H9 (cell line): ENCODE measurements at regions not wholly inside any gene's neighbourhood (a gene's known extent, or its start where the extent isn't known, plus 50 kb on each side); places are given as distances from the start of the nearest gene placed in this dataset.

Experiments
- DNase-seq: peaks from one replicate; pipeline ENCODE4 v3.0.0-alpha.2; 2017
- H2AFZ ChIP-seq: one replicate; pipeline ENCODE4 v1.6.1; 2013; ENCODE audit warnings: mild to moderate bottlenecking, low read length, control low read depth, moderate library complexity
- H2AK5ac ChIP-seq: 2 replicates; pipeline ENCODE4 v1.6.1; 2013; ENCODE audit warnings: low read length, control low read depth, mixed read lengths; ENCODE audit not compliant: insufficient read length
- H2BK120ac ChIP-seq: one replicate; pipeline ENCODE4 v1.6.1; 2013; ENCODE audit warnings: low read depth, mild to moderate bottlenecking, low read length, control low read depth, inconsistent platforms; ENCODE audit not compliant: poor library complexity, severe bottlenecking
- H2BK12ac ChIP-seq: 2 replicates; pipeline ENCODE4 v1.6.1; 2013; ENCODE audit warnings: low read length, control low read depth, mixed read lengths, low read depth; ENCODE audit not compliant: insufficient read length
- H2BK15ac ChIP-seq: 2 replicates; pipeline ENCODE4 v1.6.1; 2013; ENCODE audit warnings: low read depth, low read length, control low read depth
- H2BK20ac ChIP-seq: one replicate; pipeline ENCODE4 v1.6.1; 2013; ENCODE audit warnings: low read depth, mild to moderate bottlenecking, low read length, control low read depth, inconsistent platforms; ENCODE audit not compliant: poor library complexity, severe bottlenecking
- H2BK5ac ChIP-seq: 2 replicates; pipeline ENCODE4 v1.6.1; 2013; ENCODE audit warnings: low read length, control low read depth, mixed read lengths; ENCODE audit not compliant: insufficient read length
- H3K14ac ChIP-seq: 2 replicates; pipeline ENCODE4 v1.6.1; 2013; ENCODE audit warnings: low read length, control low read depth; ENCODE audit not compliant: insufficient read depth
- H3K18ac ChIP-seq: 2 replicates; pipeline ENCODE4 v1.6.1; 2013; ENCODE audit warnings: low read depth, mild to moderate bottlenecking, mixed read lengths, low read length, control low read depth; ENCODE audit not compliant: insufficient read length
- H3K23ac ChIP-seq: 2 replicates; pipeline ENCODE4 v1.6.1; 2013; ENCODE audit warnings: low read length, control low read depth, mixed read lengths, low read depth; ENCODE audit not compliant: insufficient read length
- H3K23me2 ChIP-seq: 2 replicates; pipeline ENCODE4 v1.6.1; 2013; ENCODE audit warnings: low read depth, mild to moderate bottlenecking, mixed read lengths, low read length, control low read depth; ENCODE audit not compliant: insufficient read length, poor library complexity, severe bottlenecking
- H3K27ac ChIP-seq: 2 replicates; pipeline ENCODE4 v1.5.1; 2013; ENCODE audit warnings: low read length, control low read depth, mixed read lengths, low read depth; ENCODE audit not compliant: insufficient read length
- H3K27me3 ChIP-seq: 2 replicates; pipeline ENCODE4 v1.6.1; 2013; ENCODE audit warnings: low read length, control low read depth, inconsistent platforms; ENCODE audit not compliant: insufficient read depth
- H3K4ac ChIP-seq: 2 replicates; pipeline ENCODE4 v1.6.1; 2013; ENCODE audit warnings: low read depth, mild to moderate bottlenecking, control low read depth, inconsistent platforms, low read length, moderate library complexity
- H3K4me1 ChIP-seq: 2 replicates; pipeline ENCODE4 v1.6.1; 2013; ENCODE audit warnings: low read length, control low read depth, inconsistent platforms; ENCODE audit not compliant: insufficient read depth
- H3K4me2 ChIP-seq: 2 replicates; pipeline ENCODE4 v1.6.1; 2013; ENCODE audit warnings: low read length, control low read depth, mixed read lengths; ENCODE audit not compliant: insufficient read length, insufficient read depth
- H3K56ac ChIP-seq: 2 replicates; pipeline ENCODE4 v1.6.1; 2013; ENCODE audit warnings: low read depth, mild to moderate bottlenecking, mixed read lengths, low read length, control low read depth; ENCODE audit not compliant: insufficient read length
- H3K79me1 ChIP-seq: 2 replicates; pipeline ENCODE4 v1.6.1; 2013; ENCODE audit warnings: low read depth, mild to moderate bottlenecking, moderate library complexity, low read length, control low read depth, inconsistent platforms; ENCODE audit not compliant: insufficient read depth, poor library complexity, severe bottlenecking
- H3K79me2 ChIP-seq: 2 replicates; pipeline ENCODE4 v1.6.1; 2013; ENCODE audit warnings: low read length, control low read depth, inconsistent platforms; ENCODE audit not compliant: insufficient read depth
- H3K9ac ChIP-seq: 2 replicates; pipeline ENCODE4 v1.6.1; 2013; ENCODE audit warnings: low read length, control low read depth, mixed read lengths; ENCODE audit not compliant: insufficient read length; ENCODE audit errors: extremely low read depth
- H3K9me3 ChIP-seq: one replicate; pipeline ENCODE4 v1.6.1; 2013; ENCODE audit warnings: low read depth, low read length, inconsistent platforms; ENCODE audit not compliant: control insufficient read depth
- H3T11ph ChIP-seq: one replicate; pipeline ENCODE4 v1.6.1; 2013; ENCODE audit warnings: mild to moderate bottlenecking, low read length, control low read depth, inconsistent platforms
- H4K20me1 ChIP-seq: one replicate; pipeline ENCODE4 v1.6.1; 2013; ENCODE audit not compliant: control insufficient read depth, insufficient read length, insufficient read depth
- H4K5ac ChIP-seq: 2 replicates; pipeline ENCODE4 v1.6.1; 2013; ENCODE audit warnings: low read depth, mild to moderate bottlenecking, mixed read lengths, low read length, control low read depth; ENCODE audit not compliant: insufficient read length
- H4K8ac ChIP-seq: replicated peaks from 2 replicates; pipeline ENCODE4 v1.6.1; 2013; ENCODE audit warnings: low read length, control low read depth, mixed read lengths, low read depth; ENCODE audit not compliant: insufficient read length
- H4K91ac ChIP-seq: 2 replicates; pipeline ENCODE4 v1.6.1; 2013; ENCODE audit warnings: low read depth, mild to moderate bottlenecking, moderate library complexity, mixed read lengths, low read length, control low read depth; ENCODE audit not compliant: insufficient read length
- H3K27ac Mint-ChIP-seq, 3 experiments: 2 replicates in 2 of 3; 3 replicates in 1 of 3; pipeline ENCODE4 v1.8.0; 2020 to 2021; ENCODE audit warnings: mixed read lengths in 3 of 3, mild to moderate bottlenecking in 1 of 3, moderate library complexity in 1 of 3
- H3K27me3 Mint-ChIP-seq: 2 replicates; pipeline ENCODE4 v1.8.0; 2021; ENCODE audit warnings: low read depth, mild to moderate bottlenecking, moderate library complexity, mixed read lengths
- H3K36me3 Mint-ChIP-seq, 3 experiments: 2 replicates in 2 of 3; 3 replicates in 1 of 3; pipeline ENCODE4 v1.8.0; 2020 to 2021; ENCODE audit warnings: low read depth in 3 of 3, mixed read lengths in 3 of 3; ENCODE audit not compliant: insufficient read depth in 1 of 3
- H3K4me1 Mint-ChIP-seq, 2 experiments: 2 replicates each; pipeline ENCODE4 v1.8.0; 2020; ENCODE audit warnings: mixed read lengths in 2 of 2
- H3K4me3 Mint-ChIP-seq, 2 experiments: 2 replicates in 1 of 2; 3 replicates in 1 of 2; pipeline ENCODE4 v1.8.0; 2020 to 2021; ENCODE audit warnings: mild to moderate bottlenecking in 2 of 2, mixed read lengths in 2 of 2, moderate library complexity in 1 of 2
- H3K9me3 Mint-ChIP-seq, 2 experiments: 2 replicates in 1 of 2; 3 replicates in 1 of 2; pipeline ENCODE4 v1.8.0; 2020; ENCODE audit warnings: mild to moderate bottlenecking in 2 of 2, mixed read lengths in 2 of 2, moderate library complexity in 1 of 2
- CTCF ChIP-seq: fragments of 200-600 bp; sonication (generic); conservative IDR thresholded peaks from 3 replicates; pipeline ENCODE4 v1.8.0; 2021; ENCODE audit warnings: antibody characterized with exemption, mild to moderate bottlenecking
- WGBS: extraction: QIAGEN DNeasy Blood & Tissue Kit; methylation state at CpG from one replicate; pipeline ENCODE4 v1.1.7; 2013; ENCODE audit warnings: missing lambda C conversion rate, low lambda C conversion rate, mixed read lengths; ENCODE audit not compliant: insufficient read length; ENCODE audit errors: extremely low coverage; 5-methylcytosine and 5-hydroxymethylcytosine counted together

GRCh38 chr2:53417385-53417784 lies 350.2 kb upstream of the CHAC2 start:
- Histone ChIP-seq H2BK12ac (no peak overlapping the region), H3K23me2 (no peaks in the 10 kb centered on the region), H3K4me1 (no peaks in the 10 kb centered on the region), H4K8ac (no peak overlapping the region), H2AK5ac (no peak overlapping the region), H3K14ac (no peak overlapping the region), H2BK20ac (no peak overlapping the region), H3K4ac (no peak overlapping the region), H3K56ac (no peak overlapping the region), H3K79me1 (no peaks in the 10 kb centered on the region), H3K79me2 (no peaks in the 10 kb centered on the region), H3K9ac (no peak overlapping the region), H2BK5ac (no peak overlapping the region), H2BK120ac (no peak overlapping the region), H3K23ac (no peak overlapping the region), H4K20me1 (no peaks in the 10 kb centered on the region), H4K91ac (no peak overlapping the region), H4K5ac (no peak overlapping the region), H3K27ac (no peak overlapping the region), H3K4me2 (no peak overlapping the region), H3K9me3 (no peaks in the 10 kb centered on the region), H2BK15ac (no peak overlapping the region), H2AFZ (no peak overlapping the region), H3T11ph (no peak overlapping the region), H3K18ac (no peak overlapping the region), H3K27me3 (no peaks in the 10 kb centered on the region)
- Mint-ChIP-seq H3K4me3 (no peak overlapping the region), H3K36me3 (peaks cover 0 to 7% (median 0%) of the 10 kb centered on the region in 3 experiments; a peak in 2 of 7 replicates), H3K27me3 (no peaks in the 10 kb centered on the region), H3K27ac (no peak overlapping the region), H3K9me3 (peaks cover 11% of the 10 kb centered on the region in 2 experiments; a peak in 4 of 5 replicates), H3K4me1 (no peaks in the 10 kb centered on the region)
- WGBS: no CpG with 5 or more reads among the region's 2 CpGs
- no peak for DNase-seq
- TF ChIP-seq CTCF: no peak
